K562 (cell line): ENCODE measurements at regions not wholly inside any gene's neighbourhood (a gene's known extent, or its start where the extent isn't known, plus 50 kb on each side); places are given as distances from the start of the nearest gene placed in this dataset.

Experiments
- ATAC-seq: fragments of 200-7000 bp; cut with Tn5 transposase; 3 replicates; pipeline ENCODE4 v1.9.1; 2020; ENCODE audit warnings: moderate library complexity
- BruUV-seq: library from RNA; stranded (reverse); fragments of 400-500 nt; replicated peaks from 2 replicates; lab custom pipeline; 2021; lab: Mats Ljungman, UMichigan
- CTCF ChIA-PET: fragments of 300-600 bp; formaldehyde crosslinking; extraction: SDS; loops from one replicate; lab custom pipeline; 2021; ENCODE audit warnings: low intra/inter-chr PET ratio; lab: Yijun Ruan, JAX
- POLR2A ChIA-PET: fragments of 300-600, 350-650 bp; sonication (Branson Sonifier 250); formaldehyde crosslinking; extraction: SDS; loops from one replicate; lab custom pipeline; 2021; ENCODE audit warnings: antibody characterized with exemption, inconsistent platforms; lab: Yijun Ruan, JAX
- DNase-seq, 4 experiments: peaks; one replicate each; pipeline versions ENCODE4 v3.0.0 to v3.0.0-alpha.2; 2011 to 2018; ENCODE audit warnings: low spot score in 3 of 4, mixed read lengths in 3 of 4; ENCODE audit errors: extremely low read depth in 1 of 4
- FAIRE-seq: peaks from 2 replicates; lab custom pipeline; 2011; peaks lifted over from hg19 to GRCh38; lab: Jason Lieb, UNC
- H2AFZ ChIP-seq: 2 replicates; pipeline ENCODE4 v1.6.0; 2011; ENCODE audit warnings: low read depth, low read length, control low read depth, inconsistent platforms
- H3K27ac ChIP-seq: fragments of 200-600 bp; 3 replicates; pipeline ENCODE4 v1.8.0; 2011; ENCODE audit warnings: low read depth, mild to moderate bottlenecking, control low read depth, inconsistent platforms, low read length, moderate library complexity, mixed read lengths; ENCODE audit errors: extremely low read depth
- H3K27me3 ChIP-seq, 2 experiments: fragments of 300-600 bp in 1 of 2; 2 replicates in 1 of 2; 3 replicates in 1 of 2; pipeline versions ENCODE4 v1.6.0 to v1.8.0; 2011; ENCODE audit warnings: inconsistent platforms in 2 of 2, low read length in 2 of 2, mild to moderate bottlenecking in 1 of 2, mixed read lengths in 1 of 2, moderate library complexity in 1 of 2; ENCODE audit not compliant: control insufficient read depth in 2 of 2, insufficient read depth in 2 of 2
- H3K36me3 ChIP-seq: fragments of 300-600 bp; 3 replicates; pipeline ENCODE4 v1.8.0; 2011; ENCODE audit warnings: mild to moderate bottlenecking, low read length, inconsistent platforms; ENCODE audit not compliant: control insufficient read depth, insufficient read depth
- H3K4me1 ChIP-seq, 2 experiments: fragments of 200-600 bp in 1 of 2; replicated peaks in 1 of 2; 2 replicates in 1 of 2; 3 replicates in 1 of 2; pipeline versions ENCODE4 v1.5.1 to v1.8.0; 2011; ENCODE audit warnings: inconsistent platforms in 2 of 2, low read length in 2 of 2, mild to moderate bottlenecking in 1 of 2, mixed read lengths in 1 of 2, moderate library complexity in 1 of 2; ENCODE audit not compliant: control insufficient read depth in 2 of 2, insufficient read depth in 2 of 2
- H3K4me2 ChIP-seq: 2 replicates; pipeline ENCODE4 v1.6.1; 2011; ENCODE audit warnings: low read length, control low read depth, inconsistent platforms, mixed read lengths; ENCODE audit not compliant: insufficient read depth
- H3K4me3 ChIP-seq: fragments of 200-600 bp; sonication (generic), shearing (Covaris generic); 2 replicates; pipeline ENCODE4 v1.5.1; 2016; ENCODE audit warnings: control low read depth, inconsistent platforms
- H3K79me2 ChIP-seq: fragments of 200-600 bp; 3 replicates; pipeline ENCODE4 v1.8.0; 2011; ENCODE audit warnings: low read length, inconsistent platforms; ENCODE audit not compliant: control insufficient read depth, insufficient read depth
- H3K9ac ChIP-seq, 2 experiments: 2 replicates each; pipeline versions ENCODE4 v1.6.0 to v1.6.1; 2011; ENCODE audit warnings: low read depth in 2 of 2, low read length in 2 of 2, control low read depth in 1 of 2, inconsistent platforms in 1 of 2, mild to moderate bottlenecking in 1 of 2, mixed read lengths in 1 of 2; ENCODE audit not compliant: insufficient read depth in 1 of 2
- H3K9me1 ChIP-seq: one replicate; pipeline ENCODE4 v1.6.0; 2011; ENCODE audit warnings: inconsistent platforms, mild to moderate bottlenecking, low read length, moderate library complexity; ENCODE audit not compliant: control insufficient read depth, insufficient read depth
- H3K9me3 ChIP-seq: replicated peaks from 2 replicates; pipeline ENCODE4 v1.5.1; 2011; ENCODE audit warnings: low read depth, low read length, inconsistent platforms; ENCODE audit not compliant: control insufficient read depth, insufficient read depth
- H4K20me1 ChIP-seq: replicated peaks from 2 replicates; pipeline ENCODE4 v1.6.1; 2011; ENCODE audit warnings: low read length, inconsistent platforms, mixed read lengths; ENCODE audit not compliant: control insufficient read depth, insufficient read depth
- C11orf30 ChIP-seq: fragments of 450-650 bp; IDR thresholded peaks from 2 replicates; pipeline ENCODE4 v1.6.1; 2016; ENCODE audit warnings: low read depth, mild to moderate bottlenecking
- CBX3 ChIP-seq, 2 experiments: IDR thresholded peaks; 1 replicate in 1 of 2; 2 replicates in 1 of 2; pipeline ENCODE4 v1.6.1; 2012; ENCODE audit warnings: inconsistent platforms in 2 of 2, low read length in 2 of 2, borderline replicate concordance in 1 of 2, control low read depth in 1 of 2
- ESRRB ChIP-seq: fragments of 250-450 bp; sonication (Bioruptor Pico); IDR thresholded peaks from 2 replicates; pipeline ENCODE4 v1.5.0; 2020; ENCODE audit warnings: mild to moderate bottlenecking, moderate library complexity, borderline replicate concordance
- MAFF ChIP-seq: IDR thresholded peaks from 2 replicates; pipeline ENCODE4 v1.6.1; 2012; ENCODE audit warnings: low read length, improper control_type of control experiment
- MAFG ChIP-seq: fragments of 450-650 bp; conservative IDR thresholded peaks from 2 replicates; pipeline ENCODE4 v1.6.1; 2016; ENCODE audit warnings: missing genetic modification characterization, missing compliant biosample characterization
- MAFK ChIP-seq: IDR thresholded peaks from 2 replicates; pipeline ENCODE4 v1.6.1; 2011; ENCODE audit warnings: low read length, improper control_type of control experiment
- POLR2AphosphoS2 ChIP-seq: IDR thresholded peaks from 2 replicates; pipeline ENCODE4 v1.6.1; 2012; ENCODE audit warnings: low read length, improper control_type of control experiment
- POLR2H ChIP-seq: IDR thresholded peaks from 2 replicates; pipeline ENCODE4 v1.6.1; 2016; ENCODE audit warnings: missing genetic modification characterization, low read depth, mild to moderate bottlenecking, control low read depth, missing compliant biosample characterization, moderate library complexity
- SUPT5H ChIP-seq: fragments of 450-650 bp; IDR thresholded peaks from 2 replicates; pipeline ENCODE4 v1.6.1; 2016
- TBP ChIP-seq: optimal IDR thresholded peaks from 2 replicates; pipeline ENCODE3; 2011; ENCODE audit warnings: low read depth, low read length, improper control_type of control experiment
- XRCC3 ChIP-seq: fragments of 450-650 bp; IDR thresholded peaks from 2 replicates; pipeline ENCODE4 v1.6.1; 2017; ENCODE audit warnings: mild to moderate bottlenecking, moderate library complexity
- ZNF316 ChIP-seq: fragments of 450-650 bp; IDR thresholded peaks from 2 replicates; pipeline ENCODE4 v1.6.1; 2016
- ZNF507 ChIP-seq: conservative IDR thresholded peaks from 2 replicates; pipeline ENCODE4 v1.6.1; 2017; ENCODE audit warnings: missing genetic modification characterization, missing compliant biosample characterization
- ZNF696 ChIP-seq: fragments of 250-450 bp; sonication (Bioruptor Pico); conservative IDR thresholded peaks from 2 replicates; pipeline ENCODE4 v1.4.0; 2020; ENCODE audit warnings: mild to moderate bottlenecking, moderate library complexity
- ZNF707 ChIP-seq: fragments of 250-450 bp; sonication (Bioruptor Pico); conservative IDR thresholded peaks from 2 replicates; pipeline ENCODE4 v1.8.0; 2022; ENCODE audit warnings: inconsistent platforms, mild to moderate bottlenecking, moderate library complexity
- WGBS: fragments of 100-300 bp; shearing (Covaris generic); methylation state at CpG from one replicate; pipeline ENCODE4 v1.1.6; 2016; ENCODE audit warnings: low coverage, mixed read lengths; ENCODE audit not compliant: insufficient coverage; ENCODE audit errors: missing lambda C conversion rate; 5-methylcytosine and 5-hydroxymethylcytosine counted together
- in situ Hi-C: fragments of 300-500 bp; cut with MboI; formaldehyde crosslinking; loops from 4 replicates; pipeline ENCODE4 v1.15.0; 2018; ENCODE audit warnings: inconsistent platforms, mixed read lengths
- intact Hi-C: fragments of 100-400 bp; cut with micrococcal nuclease; formaldehyde crosslinking; loops from 2 replicates; pipeline ENCODE4 v1.14.2; 2022
- TF ChIP-seq, protein P1 (sequence below): fragments of 250-450 bp; sonication (Bioruptor Pico); IDR thresholded peaks from 2 replicates; pipeline ENCODE4 v1.8.0; 2021; ENCODE audit warnings: borderline replicate concordance, mild to moderate bottlenecking, moderate library complexity; ENCODE audit not compliant: poor library complexity, severe bottlenecking
- TF ChIP-seq, protein P2 (sequence below): IDR thresholded peaks from 3 replicates; pipeline ENCODE4 v1.6.1; 2011; ENCODE audit warnings: borderline replicate concordance, mild to moderate bottlenecking; ENCODE audit not compliant: insufficient read length, insufficient read depth
- TF ChIP-seq, protein P3 (sequence below): IDR thresholded peaks from 2 replicates; pipeline ENCODE4 v1.6.1; 2016; ENCODE audit warnings: missing genetic modification characterization, missing compliant biosample characterization

DNA sequence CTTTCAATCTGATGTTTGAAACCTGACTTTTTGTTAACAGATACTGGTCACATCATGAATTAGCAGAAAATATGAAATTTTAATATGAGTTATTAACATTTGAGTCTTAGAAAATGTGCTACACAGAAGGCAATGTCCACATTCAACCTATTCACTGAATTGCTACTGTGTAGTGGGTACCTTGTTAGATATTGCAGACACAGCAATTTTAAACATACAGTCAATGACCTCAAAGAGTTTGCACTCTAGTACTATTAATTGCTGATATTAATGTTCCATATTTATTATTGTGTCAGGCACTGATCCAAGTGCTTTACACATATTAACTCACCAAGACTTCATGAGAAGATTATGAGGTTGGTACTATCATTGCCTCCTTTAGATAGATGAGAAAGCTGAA, 385.4 kb upstream of the PKDCC start:
- CTCF ChIA-PET, result no interaction called here
- no peak for ATAC-seq

DNA sequence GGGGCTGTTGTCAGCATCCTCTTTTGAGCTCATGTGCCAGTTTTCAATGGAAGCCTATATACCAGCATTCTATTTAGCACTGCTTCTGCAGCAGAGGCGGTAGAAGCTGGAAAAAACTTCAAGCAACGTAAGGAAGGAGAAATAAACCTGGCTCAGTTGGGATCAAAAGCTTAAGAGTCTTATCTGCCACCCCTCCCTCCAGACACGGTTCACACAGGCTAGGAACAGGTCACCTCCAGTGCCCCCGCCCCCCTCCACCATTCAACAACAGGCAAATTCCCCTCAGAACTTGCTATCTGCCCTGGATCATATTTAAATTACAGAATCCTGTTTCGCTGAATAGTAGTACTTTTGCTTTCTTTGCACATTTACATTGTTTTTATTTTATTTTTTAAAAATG, 384.8 kb upstream of the PKDCC start:
- Histone ChIP-seq H2AFZ (no peak overlapping the region), H3K36me3 (no peaks in the 10 kb centered on the region), H3K9me3 (no peaks in the 10 kb centered on the region), H3K79me2 (no peaks in the 10 kb centered on the region), H3K27me3 (no peaks in the 10 kb centered on the region), H3K4me1 (no peaks in the 10 kb centered on the region), H3K9ac (no peak overlapping the region), H3K27ac (no peak overlapping the region), H4K20me1 (no peaks in the 10 kb centered on the region), H3K4me3 (no peak overlapping the region), H3K4me2 (no peak overlapping the region), H3K9me1 (no peaks in the 10 kb centered on the region)
- intact Hi-C loops (no loop called here), in situ Hi-C loops (no loop called here)
- no TSS peak for BruUV-seq
- 0% methylated on average over 5 of the region's 5 CpGs for WGBS
- no peak for FAIRE-seq
- ChIA-PET CTCF (no interaction called here), POLR2A (no interaction called here)
- no peak for ATAC-seq
- DNase-seq, result no peak
- TF ChIP-seq, protein P1, sequence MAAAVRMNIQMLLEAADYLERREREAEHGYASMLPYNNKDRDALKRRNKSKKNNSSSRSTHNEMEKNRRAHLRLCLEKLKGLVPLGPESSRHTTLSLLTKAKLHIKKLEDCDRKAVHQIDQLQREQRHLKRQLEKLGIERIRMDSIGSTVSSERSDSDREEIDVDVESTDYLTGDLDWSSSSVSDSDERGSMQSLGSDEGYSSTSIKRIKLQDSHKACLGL (CRISPR knock-in tag), result no peak
- TF ChIP-seq CBX3 (IDR thresholded peaks at IDR 0.05; ENCODE audit: borderline replicate concordance in 1 of 2, low read length in 2 of 2) (no peak), XRCC3 (no peak), ZNF707 (CRISPR knock-in tag) (no peak), ESRRB (no peak), POLR2H (tag) (no peak), SUPT5H (no peak), POLR2AphosphoS2 (no peak), ZNF696 (CRISPR knock-in tag) (no peak), TBP (no peak), MAFF (no peak)
- TF ChIP-seq, protein P2, sequence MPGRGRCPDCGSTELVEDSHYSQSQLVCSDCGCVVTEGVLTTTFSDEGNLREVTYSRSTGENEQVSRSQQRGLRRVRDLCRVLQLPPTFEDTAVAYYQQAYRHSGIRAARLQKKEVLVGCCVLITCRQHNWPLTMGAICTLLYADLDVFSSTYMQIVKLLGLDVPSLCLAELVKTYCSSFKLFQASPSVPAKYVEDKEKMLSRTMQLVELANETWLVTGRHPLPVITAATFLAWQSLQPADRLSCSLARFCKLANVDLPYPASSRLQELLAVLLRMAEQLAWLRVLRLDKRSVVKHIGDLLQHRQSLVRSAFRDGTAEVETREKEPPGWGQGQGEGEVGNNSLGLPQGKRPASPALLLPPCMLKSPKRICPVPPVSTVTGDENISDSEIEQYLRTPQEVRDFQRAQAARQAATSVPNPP, result no peak
- TF ChIP-seq, protein P3, sequence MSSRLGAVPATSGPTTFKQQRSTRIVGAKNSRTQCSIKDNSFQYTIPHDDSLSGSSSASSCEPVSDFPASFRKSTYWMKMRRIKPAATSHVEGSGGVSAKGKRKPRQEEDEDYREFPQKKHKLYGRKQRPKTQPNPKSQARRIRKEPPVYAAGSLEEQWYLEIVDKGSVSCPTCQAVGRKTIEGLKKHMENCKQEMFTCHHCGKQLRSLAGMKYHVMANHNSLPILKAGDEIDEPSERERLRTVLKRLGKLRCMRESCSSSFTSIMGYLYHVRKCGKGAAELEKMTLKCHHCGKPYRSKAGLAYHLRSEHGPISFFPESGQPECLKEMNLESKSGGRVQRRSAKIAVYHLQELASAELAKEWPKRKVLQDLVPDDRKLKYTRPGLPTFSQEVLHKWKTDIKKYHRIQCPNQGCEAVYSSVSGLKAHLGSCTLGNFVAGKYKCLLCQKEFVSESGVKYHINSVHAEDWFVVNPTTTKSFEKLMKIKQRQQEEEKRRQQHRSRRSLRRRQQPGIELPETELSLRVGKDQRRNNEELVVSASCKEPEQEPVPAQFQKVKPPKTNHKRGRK (tag), result no peak

More for the DNA sequence above, 385.4 kb upstream of the PKDCC start:
- Histone ChIP-seq H3K9me1 (no peaks in the 10 kb centered on the region), H3K9me3 (no peaks in the 10 kb centered on the region), H3K4me2 (no peak overlapping the region)
- FAIRE-seq, result no peak
- intact Hi-C loops, result no loop called here
- TF ChIP-seq MAFF, result peak; percentile 62
- TF ChIP-seq ZNF316, result peak; percentile 59
- TF ChIP-seq MAFK, result peak; percentile 66
- TF ChIP-seq C11orf30, result 0 out of 2 replicates have a peak, but pooled peaks have one; percentile 11
- TF ChIP-seq ZNF507 (tag), result no peak
- peak; percentile 38 for TF ChIP-seq MAFG (tag)
- TF ChIP-seq, all 486 proteins: peak for 5
- Histone ChIP-seq H3K79me2 (no peaks in the 10 kb centered on the region), H3K9ac (no peak overlapping the region), H3K4me1 (no peaks in the 10 kb centered on the region), H2AFZ (no peak overlapping the region), H3K27ac (no peak overlapping the region), H4K20me1 (no peaks in the 10 kb centered on the region), H3K36me3 (no peaks in the 10 kb centered on the region), H3K4me3 (no peak overlapping the region), H3K27me3 (no peaks in the 10 kb centered on the region)
- no TSS peak for BruUV-seq
- POLR2A ChIA-PET, result no interaction called here
- in situ Hi-C loops, result no loop called here
- no peak for DNase-seq
